ENCODE measurements at regions not wholly inside any gene's neighbourhood (a gene's known extent, or its start where the extent isn't known, plus 50 kb on each side); places are given as distances from the start of the nearest gene placed in this dataset.

- DNase-seq (ENCODE audit: insufficient read length, low spot score) (no peak), FAIRE-seq (no peak)
- TF ChIP-seq SPI1 (IDR thresholded peaks at IDR 0.05; ENCODE audit: low read depth, low read length) (no peak), PAX5 (IDR thresholded peaks at IDR 0.05; ENCODE audit: insufficient read depth, low read length, severe bottlenecking) (no peak), TAF1 (IDR thresholded peaks at IDR 0.05; ENCODE audit: low read depth, low read length) (no peak), POU2F2 (IDR thresholded peaks at IDR 0.05; ENCODE audit: low read depth, low read length) (no peak), POLR2AphosphoS5 (IDR thresholded peaks at IDR 0.05; ENCODE audit: low read depth, low read length) (no peak), POLR2A (IDR thresholded peaks at IDR 0.05; ENCODE audit: low read depth, low read length) (no peak)
These were observed 886.0 kb upstream of the SLC10A2 start for GRCh38 chr13:103952183-103952582.

GRCh38 chr13:103948426-103948825 lies 882.2 kb upstream of the SLC10A2 start:
- no peak for FAIRE-seq
- no peak for TF ChIP-seq POU2F2 (IDR thresholded peaks at IDR 0.05; ENCODE audit: low read depth, low read length)
- TF ChIP-seq POLR2A (IDR thresholded peaks at IDR 0.05; ENCODE audit: low read depth, low read length): no peak
- no peak for TF ChIP-seq POLR2AphosphoS5 (IDR thresholded peaks at IDR 0.05; ENCODE audit: low read depth, low read length)
- no peak for TF ChIP-seq TAF1 (IDR thresholded peaks at IDR 0.05; ENCODE audit: low read depth, low read length)
- no peak for TF ChIP-seq SPI1 (IDR thresholded peaks at IDR 0.05; ENCODE audit: low read depth, low read length)
- TF ChIP-seq PAX5 (IDR thresholded peaks at IDR 0.05; ENCODE audit: insufficient read depth, low read length, severe bottlenecking): no peak
- no peak for DNase-seq (ENCODE audit: insufficient read length, low spot score)

- TF ChIP-seq PAX5 (IDR thresholded peaks at IDR 0.05; ENCODE audit: insufficient read depth, low read length, severe bottlenecking) (no peak), POLR2A (IDR thresholded peaks at IDR 0.05; ENCODE audit: low read depth, low read length) (no peak), SPI1 (IDR thresholded peaks at IDR 0.05; ENCODE audit: low read depth, low read length) (no peak), POLR2AphosphoS5 (IDR thresholded peaks at IDR 0.05; ENCODE audit: low read depth, low read length) (no peak), TAF1 (IDR thresholded peaks at IDR 0.05; ENCODE audit: low read depth, low read length) (no peak), POU2F2 (IDR thresholded peaks at IDR 0.05; ENCODE audit: low read depth, low read length) (no peak)
- DNase-seq (ENCODE audit: insufficient read length, low spot score): no peak
- no peak for FAIRE-seq
These were observed 879.6 kb upstream of the SLC10A2 start for GRCh38 chr13:103945836-103946235.

GRCh38 chr13:103941506-103942140 lies 875.4 kb upstream of the SLC10A2 start:
- no peak for TF ChIP-seq POU2F2 (IDR thresholded peaks at IDR 0.05; ENCODE audit: low read depth, low read length)
- TF ChIP-seq TAF1 (IDR thresholded peaks at IDR 0.05; ENCODE audit: low read depth, low read length): no peak
- TF ChIP-seq POLR2AphosphoS5 (IDR thresholded peaks at IDR 0.05; ENCODE audit: low read depth, low read length): no peak
- TF ChIP-seq PAX5 (IDR thresholded peaks at IDR 0.05; ENCODE audit: insufficient read depth, low read length, severe bottlenecking): no peak
- TF ChIP-seq POLR2A (IDR thresholded peaks at IDR 0.05; ENCODE audit: low read depth, low read length): no peak
- TF ChIP-seq SPI1 (IDR thresholded peaks at IDR 0.05; ENCODE audit: low read depth, low read length): no peak
- DNase-seq (ENCODE audit: insufficient read length, low spot score): no peak
- no peak for FAIRE-seq

- no peak for FAIRE-seq
- DNase-seq (ENCODE audit: insufficient read length, low spot score): no peak
- TF ChIP-seq PAX5 (IDR thresholded peaks at IDR 0.05; ENCODE audit: insufficient read depth, low read length, severe bottlenecking): no peak
- no peak for TF ChIP-seq POLR2A (IDR thresholded peaks at IDR 0.05; ENCODE audit: low read depth, low read length)
- no peak for TF ChIP-seq TAF1 (IDR thresholded peaks at IDR 0.05; ENCODE audit: low read depth, low read length)
- no peak for TF ChIP-seq POLR2AphosphoS5 (IDR thresholded peaks at IDR 0.05; ENCODE audit: low read depth, low read length)
- no peak for TF ChIP-seq POU2F2 (IDR thresholded peaks at IDR 0.05; ENCODE audit: low read depth, low read length)
- TF ChIP-seq SPI1 (IDR thresholded peaks at IDR 0.05; ENCODE audit: low read depth, low read length): no peak
These were observed 868.9 kb upstream of the SLC10A2 start for GRCh38 chr13:103935117-103935516.

- TF ChIP-seq TAF1 (IDR thresholded peaks at IDR 0.05; ENCODE audit: low read depth, low read length): no peak
- no peak for TF ChIP-seq POLR2A (IDR thresholded peaks at IDR 0.05; ENCODE audit: low read depth, low read length)
- no peak for TF ChIP-seq POU2F2 (IDR thresholded peaks at IDR 0.05; ENCODE audit: low read depth, low read length)
- no peak for TF ChIP-seq POLR2AphosphoS5 (IDR thresholded peaks at IDR 0.05; ENCODE audit: low read depth, low read length)
- TF ChIP-seq SPI1 (IDR thresholded peaks at IDR 0.05; ENCODE audit: low read depth, low read length): no peak
- no peak for TF ChIP-seq PAX5 (IDR thresholded peaks at IDR 0.05; ENCODE audit: insufficient read depth, low read length, severe bottlenecking)
- DNase-seq (ENCODE audit: insufficient read length, low spot score): no peak
- FAIRE-seq: no peak
These were observed 865.7 kb upstream of the SLC10A2 start for GRCh38 chr13:103931885-103932284.

GRCh38 chr13:103931331-103931845 lies 865.2 kb upstream of the SLC10A2 start:
- FAIRE-seq (no peak), DNase-seq (ENCODE audit: insufficient read length, low spot score) (no peak)
- TF ChIP-seq SPI1 (IDR thresholded peaks at IDR 0.05; ENCODE audit: low read depth, low read length) (no peak), POU2F2 (IDR thresholded peaks at IDR 0.05; ENCODE audit: low read depth, low read length) (no peak), POLR2A (IDR thresholded peaks at IDR 0.05; ENCODE audit: low read depth, low read length) (no peak), POLR2AphosphoS5 (IDR thresholded peaks at IDR 0.05; ENCODE audit: low read depth, low read length) (no peak), PAX5 (IDR thresholded peaks at IDR 0.05; ENCODE audit: insufficient read depth, low read length, severe bottlenecking) (no peak), TAF1 (IDR thresholded peaks at IDR 0.05; ENCODE audit: low read depth, low read length) (no peak)

GRCh38 chr13:103926118-103926517 lies 859.9 kb upstream of the SLC10A2 start:
- TF ChIP-seq TAF1 (IDR thresholded peaks at IDR 0.05; ENCODE audit: low read depth, low read length) (no peak), SPI1 (IDR thresholded peaks at IDR 0.05; ENCODE audit: low read depth, low read length) (no peak), POU2F2 (IDR thresholded peaks at IDR 0.05; ENCODE audit: low read depth, low read length) (no peak), POLR2A (IDR thresholded peaks at IDR 0.05; ENCODE audit: low read depth, low read length) (no peak), PAX5 (IDR thresholded peaks at IDR 0.05; ENCODE audit: insufficient read depth, low read length, severe bottlenecking) (no peak), POLR2AphosphoS5 (IDR thresholded peaks at IDR 0.05; ENCODE audit: low read depth, low read length) (no peak)
- no peak for DNase-seq (ENCODE audit: insufficient read length, low spot score)
- FAIRE-seq: no peak

- TF ChIP-seq POLR2AphosphoS5 (IDR thresholded peaks at IDR 0.05; ENCODE audit: low read depth, low read length) (no peak), POLR2A (IDR thresholded peaks at IDR 0.05; ENCODE audit: low read depth, low read length) (no peak), SPI1 (IDR thresholded peaks at IDR 0.05; ENCODE audit: low read depth, low read length) (no peak), TAF1 (IDR thresholded peaks at IDR 0.05; ENCODE audit: low read depth, low read length) (no peak), PAX5 (IDR thresholded peaks at IDR 0.05; ENCODE audit: insufficient read depth, low read length, severe bottlenecking) (no peak), POU2F2 (IDR thresholded peaks at IDR 0.05; ENCODE audit: low read depth, low read length) (no peak)
- FAIRE-seq (no peak), DNase-seq (ENCODE audit: insufficient read length, low spot score) (no peak)
These were observed 842.7 kb upstream of the SLC10A2 start for GRCh38 chr13:103908911-103909310.

Data from GM12891 (cell line).